ENCODE measurements at regions not wholly inside any gene's neighbourhood (a gene's known extent, or its start where the extent isn't known, plus 50 kb on each side); places are given as distances from the start of the nearest gene placed in this dataset.

DNA sequence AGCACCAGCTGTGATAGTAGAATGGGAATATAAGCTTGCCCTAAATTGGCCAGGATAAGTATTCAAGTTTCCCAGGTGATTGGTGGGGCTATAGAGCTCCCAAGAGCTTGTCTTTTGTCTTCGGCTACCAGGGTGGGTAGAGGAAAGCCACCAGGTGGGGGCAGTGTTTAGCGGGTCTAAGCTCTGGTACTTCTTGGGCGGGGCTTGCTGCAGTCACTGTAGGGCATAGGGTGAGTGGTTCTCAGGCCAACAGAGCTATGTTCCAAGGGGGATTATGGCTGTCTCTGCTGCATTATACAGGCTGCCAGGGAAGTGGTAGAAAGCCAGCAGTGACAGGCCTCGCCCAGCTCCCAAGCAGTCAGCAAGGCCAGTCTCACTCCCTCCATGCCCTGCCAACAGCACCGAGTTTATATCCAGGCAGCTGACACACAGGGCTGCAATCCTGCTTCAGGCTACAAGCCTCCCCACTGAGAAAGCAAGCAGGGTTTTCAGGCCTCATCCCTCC, 110.7 kb downstream of the ZNF467 start:
- TF ChIP-seq SIN3A (IDR thresholded peaks at IDR 0.05; ENCODE audit: borderline replicate concordance, insufficient read depth, low read length) (no peak), POLR2AphosphoS5 (IDR thresholded peaks at IDR 0.05; ENCODE audit: low read depth, low read length) (no peak), TAF1 (IDR thresholded peaks at IDR 0.05; ENCODE audit: borderline replicate concordance, insufficient read depth, low read length) (no peak), FOXP2 (optimal IDR thresholded peaks at IDR 0.05; ENCODE audit: borderline replicate concordance, extremely low read depth, extremely low read length, insufficient read depth) (no peak)
- TF ChIP-seq, protein P1, sequence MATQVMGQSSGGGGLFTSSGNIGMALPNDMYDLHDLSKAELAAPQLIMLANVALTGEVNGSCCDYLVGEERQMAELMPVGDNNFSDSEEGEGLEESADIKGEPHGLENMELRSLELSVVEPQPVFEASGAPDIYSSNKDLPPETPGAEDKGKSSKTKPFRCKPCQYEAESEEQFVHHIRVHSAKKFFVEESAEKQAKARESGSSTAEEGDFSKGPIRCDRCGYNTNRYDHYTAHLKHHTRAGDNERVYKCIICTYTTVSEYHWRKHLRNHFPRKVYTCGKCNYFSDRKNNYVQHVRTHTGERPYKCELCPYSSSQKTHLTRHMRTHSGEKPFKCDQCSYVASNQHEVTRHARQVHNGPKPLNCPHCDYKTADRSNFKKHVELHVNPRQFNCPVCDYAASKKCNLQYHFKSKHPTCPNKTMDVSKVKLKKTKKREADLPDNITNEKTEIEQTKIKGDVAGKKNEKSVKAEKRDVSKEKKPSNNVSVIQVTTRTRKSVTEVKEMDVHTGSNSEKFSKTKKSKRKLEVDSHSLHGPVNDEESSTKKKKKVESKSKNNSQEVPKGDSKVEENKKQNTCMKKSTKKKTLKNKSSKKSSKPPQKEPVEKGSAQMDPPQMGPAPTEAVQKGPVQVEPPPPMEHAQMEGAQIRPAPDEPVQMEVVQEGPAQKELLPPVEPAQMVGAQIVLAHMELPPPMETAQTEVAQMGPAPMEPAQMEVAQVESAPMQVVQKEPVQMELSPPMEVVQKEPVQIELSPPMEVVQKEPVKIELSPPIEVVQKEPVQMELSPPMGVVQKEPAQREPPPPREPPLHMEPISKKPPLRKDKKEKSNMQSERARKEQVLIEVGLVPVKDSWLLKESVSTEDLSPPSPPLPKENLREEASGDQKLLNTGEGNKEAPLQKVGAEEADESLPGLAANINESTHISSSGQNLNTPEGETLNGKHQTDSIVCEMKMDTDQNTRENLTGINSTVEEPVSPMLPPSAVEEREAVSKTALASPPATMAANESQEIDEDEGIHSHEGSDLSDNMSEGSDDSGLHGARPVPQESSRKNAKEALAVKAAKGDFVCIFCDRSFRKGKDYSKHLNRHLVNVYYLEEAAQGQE (IDR thresholded peaks at IDR 0.05; ENCODE audit: insufficient read depth in 1 of 2, low read depth in 2 of 2, low read length in 2 of 2) = no peak

DNA sequence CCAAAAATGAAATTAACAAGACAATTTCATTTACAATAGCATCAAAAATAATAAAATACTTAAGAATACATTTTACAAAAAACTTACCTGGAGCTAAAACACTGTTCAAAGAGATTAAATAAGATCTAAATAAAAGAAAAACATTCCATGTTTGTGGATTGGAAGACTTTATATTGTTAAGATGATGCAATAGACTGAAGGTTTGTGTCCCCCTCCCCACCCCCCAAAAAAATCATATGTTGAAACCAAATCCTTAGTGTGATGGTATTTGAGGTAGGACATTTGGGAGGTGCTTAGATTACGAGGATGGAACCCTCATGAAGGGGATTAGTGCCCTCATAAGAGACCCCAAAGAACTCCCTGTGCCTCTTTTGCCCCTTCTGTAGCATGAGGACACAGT, 117.6 kb downstream of the ZNF467 start:
- TF ChIP-seq POLR2AphosphoS5 (IDR thresholded peaks at IDR 0.05; ENCODE audit: low read depth, low read length) (no peak), FOXP2 (optimal IDR thresholded peaks at IDR 0.05; ENCODE audit: borderline replicate concordance, extremely low read depth, extremely low read length, insufficient read depth) (no peak), TAF1 (IDR thresholded peaks at IDR 0.05; ENCODE audit: borderline replicate concordance, insufficient read depth, low read length) (no peak), SIN3A (IDR thresholded peaks at IDR 0.05; ENCODE audit: borderline replicate concordance, insufficient read depth, low read length) (no peak)
- TF ChIP-seq, protein P1 (IDR thresholded peaks at IDR 0.05; ENCODE audit: insufficient read depth in 1 of 2, low read depth in 2 of 2, low read length in 2 of 2) = no peak

DNA sequence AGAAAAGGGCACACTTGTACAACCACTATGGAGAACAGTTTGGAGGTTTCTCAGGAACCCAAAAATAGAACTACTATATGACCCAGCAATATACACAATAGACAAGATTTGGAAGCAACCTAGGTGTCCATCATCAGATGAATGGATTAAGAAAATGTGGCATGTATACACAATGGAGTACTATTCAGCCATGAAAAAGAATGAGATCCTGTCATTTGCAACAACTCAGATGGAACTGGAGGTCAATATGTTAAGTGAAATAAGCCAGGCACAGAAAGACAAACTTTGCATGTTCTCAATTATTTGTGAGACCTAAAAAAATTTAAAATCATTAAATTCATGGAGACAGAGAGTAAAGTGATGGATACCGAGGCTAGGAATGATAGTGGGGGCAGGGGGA, 118.8 kb downstream of the ZNF467 start:
- TF ChIP-seq, protein P1 (IDR thresholded peaks at IDR 0.05; ENCODE audit: insufficient read depth in 1 of 2, low read depth in 2 of 2, low read length in 2 of 2) = no peak
- TF ChIP-seq POLR2AphosphoS5 (IDR thresholded peaks at IDR 0.05; ENCODE audit: low read depth, low read length) (no peak), SIN3A (IDR thresholded peaks at IDR 0.05; ENCODE audit: borderline replicate concordance, insufficient read depth, low read length) (no peak), TAF1 (IDR thresholded peaks at IDR 0.05; ENCODE audit: borderline replicate concordance, insufficient read depth, low read length) (no peak), FOXP2 (optimal IDR thresholded peaks at IDR 0.05; ENCODE audit: borderline replicate concordance, extremely low read depth, extremely low read length, insufficient read depth) (no peak)

DNA sequence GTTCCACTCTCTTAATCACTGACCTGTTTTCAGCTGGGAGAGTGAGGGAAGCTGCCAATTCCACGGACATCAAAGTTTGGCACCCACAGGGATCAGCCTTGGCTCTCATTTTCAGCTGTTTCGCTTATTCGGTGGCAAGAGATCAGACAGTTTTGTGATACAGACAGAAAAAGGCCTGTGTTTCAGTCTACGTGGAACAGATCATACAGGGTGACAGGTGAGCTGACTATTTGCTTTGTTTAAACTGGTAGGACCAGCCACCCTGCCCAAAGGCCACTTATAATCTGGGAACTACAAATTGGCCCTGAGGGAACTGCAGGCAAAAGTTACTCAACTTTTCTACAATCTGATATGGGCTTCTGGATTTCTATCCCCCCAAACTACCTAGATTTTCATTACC, 128.6 kb downstream of the ZNF467 start:
- no peak for TF ChIP-seq TAF1 (IDR thresholded peaks at IDR 0.05; ENCODE audit: borderline replicate concordance, insufficient read depth, low read length)
- TF ChIP-seq FOXP2 (optimal IDR thresholded peaks at IDR 0.05; ENCODE audit: borderline replicate concordance, extremely low read depth, extremely low read length, insufficient read depth) = no peak
- TF ChIP-seq, protein P1 (IDR thresholded peaks at IDR 0.05; ENCODE audit: insufficient read depth in 1 of 2, low read depth in 2 of 2, low read length in 2 of 2) = no peak
- TF ChIP-seq POLR2AphosphoS5 (IDR thresholded peaks at IDR 0.05; ENCODE audit: low read depth, low read length) = no peak
- no peak for TF ChIP-seq SIN3A (IDR thresholded peaks at IDR 0.05; ENCODE audit: borderline replicate concordance, insufficient read depth, low read length)

DNA sequence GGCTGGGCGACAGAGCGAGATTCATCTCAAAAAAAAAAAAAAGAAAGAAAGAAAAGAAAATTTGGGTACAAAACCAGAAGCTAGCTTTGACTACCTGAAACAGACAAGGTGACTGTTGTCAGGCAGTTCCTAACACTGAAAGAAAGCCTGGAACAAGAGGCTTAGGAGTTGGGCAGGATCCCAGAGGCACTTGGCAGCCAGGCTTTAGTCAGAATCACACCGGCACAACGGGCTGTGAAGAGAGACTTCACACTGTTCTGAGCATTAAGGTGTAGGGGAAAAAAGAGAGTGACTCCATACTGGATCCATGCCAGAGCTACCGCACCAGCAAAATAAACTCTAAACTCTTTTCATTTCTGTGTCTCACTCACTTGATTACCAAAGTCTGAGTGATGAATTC, 130.8 kb downstream of the ZNF467 start:
- TF ChIP-seq FOXP2 (optimal IDR thresholded peaks at IDR 0.05; ENCODE audit: borderline replicate concordance, extremely low read depth, extremely low read length, insufficient read depth) (no peak), POLR2AphosphoS5 (IDR thresholded peaks at IDR 0.05; ENCODE audit: low read depth, low read length) (no peak), TAF1 (IDR thresholded peaks at IDR 0.05; ENCODE audit: borderline replicate concordance, insufficient read depth, low read length) (no peak), SIN3A (IDR thresholded peaks at IDR 0.05; ENCODE audit: borderline replicate concordance, insufficient read depth, low read length) (no peak)
- TF ChIP-seq, protein P1 (IDR thresholded peaks at IDR 0.05; ENCODE audit: insufficient read depth in 1 of 2, low read depth in 2 of 2, low read length in 2 of 2) = no peak

Data from PFSK-1 (cell line).